PC-9 (cell line): ENCODE measurements at regions not wholly inside any gene's neighbourhood (a gene's known extent, or its start where the extent isn't known, plus 50 kb on each side); places are given as distances from the start of the nearest gene placed in this dataset.

ENCODE experiments used
- BruUV-seq: library from RNA; stranded (reverse); fragments of 400-500 nt; replicated peaks from 2 replicates; lab custom pipeline; 2021; lab: Mats Ljungman, UMichigan
- CTCF ChIA-PET: fragments of 300-600 bp; sonication (Branson Sonifier 250); formaldehyde crosslinking; loops from one replicate; lab custom pipeline; 2022; ENCODE audit warnings: antibody characterized with exemption; lab: Charles Lee
- POLR2A ChIA-PET: fragments of 300-600 bp; sonication (Branson Sonifier 250); formaldehyde crosslinking; loops from one replicate; lab custom pipeline; 2022; ENCODE audit warnings: antibody characterized with exemption; ENCODE audit not compliant: unreplicated experiment; lab: Charles Lee
- DNase-seq, 2 experiments: peaks; one replicate each; pipeline versions ENCODE4 v3.0.0 to v3.0.0-alpha.2; 2015 to 2022; ENCODE audit warnings: mixed read lengths in 1 of 2
- H2AFZ ChIP-seq: fragments of 200-600 bp; sonication (generic); 2 replicates; pipeline ENCODE4 v1.8.1; 2017; ENCODE audit warnings: antibody characterized with exemption
- H3F3A ChIP-seq: fragments of 200-600 bp; sonication (generic); 2 replicates; pipeline ENCODE4 v1.8.1; 2017; ENCODE audit warnings: antibody characterized with exemption, mild to moderate bottlenecking, low read depth; ENCODE audit not compliant: insufficient read depth
- H3K27ac ChIP-seq: fragments of 200-600 bp; sonication (generic); 2 replicates; pipeline ENCODE4 v1.6.1; 2016; ENCODE audit warnings: mixed run types
- H3K27me3 ChIP-seq: fragments of 200-600 bp; sonication (generic); 2 replicates; pipeline ENCODE4 v1.6.1; 2016; ENCODE audit warnings: low read depth, mixed run types; ENCODE audit not compliant: insufficient read depth
- H3K36me3 ChIP-seq: fragments of 200-600 bp; sonication (generic); 2 replicates; pipeline ENCODE4 v1.6.1; 2016; ENCODE audit warnings: low read depth, mixed run types
- H3K4me1 ChIP-seq: fragments of 200-600 bp; sonication (generic); replicated peaks from 2 replicates; pipeline ENCODE4 v1.6.1; 2016; ENCODE audit warnings: mixed run types; ENCODE audit not compliant: insufficient read depth
- H3K4me2 ChIP-seq: fragments of 200-600 bp; sonication (generic); 2 replicates; pipeline ENCODE4 v1.6.1; 2017; ENCODE audit warnings: mixed run types
- H3K4me3 ChIP-seq: fragments of 200-600 bp; sonication (generic); 2 replicates; pipeline ENCODE4 v1.6.1; 2016; ENCODE audit warnings: mixed run types
- H3K79me2 ChIP-seq: fragments of 200-600 bp; sonication (generic); 2 replicates; pipeline ENCODE4 v1.6.1; 2017; ENCODE audit warnings: low read depth, mixed run types
- H3K9me2 ChIP-seq: fragments of 200-600 bp; sonication (generic); 2 replicates; pipeline ENCODE4 v1.8.1; 2017; ENCODE audit warnings: mild to moderate bottlenecking; ENCODE audit not compliant: insufficient read depth
- H3K9me3 ChIP-seq: fragments of 200-600 bp; sonication (generic); 2 replicates; pipeline ENCODE4 v1.8.1; 2016; ENCODE audit warnings: low read depth; ENCODE audit not compliant: insufficient read depth
- H4K20me1 ChIP-seq: fragments of 200-600 bp; sonication (generic); 2 replicates; pipeline ENCODE4 v1.8.1; 2017; ENCODE audit not compliant: insufficient read depth
- CTCF ChIP-seq: fragments of 200-600 bp; sonication (generic); conservative IDR thresholded peaks from 2 replicates; pipeline ENCODE4 v1.6.1; 2017; ENCODE audit warnings: mixed run types, antibody characterized with exemption, mild to moderate bottlenecking, moderate library complexity
- EZH2 ChIP-seq: fragments of 200-600 bp; sonication (generic); IDR thresholded peaks from 2 replicates; pipeline ENCODE4 v1.8.0; 2017; ENCODE audit warnings: antibody characterized with exemption, low read depth
- intact Hi-C: fragments of 100-400 bp; cut with micrococcal nuclease; formaldehyde crosslinking; loops from one replicate; pipeline ENCODE4 v1.10.0; 2022; ENCODE audit not compliant: unreplicated experiment

GRCh38 chr12:58503731-58504130 lies 416.6 kb downstream of the LRIG3 start:
- no peak for DNase-seq
- Histone ChIP-seq H3K27ac (no peak overlapping the region), H4K20me1 (no peaks in the 10 kb centered on the region), H3K9me2 (no peaks in the 10 kb centered on the region), H2AFZ (no peak overlapping the region), H3K4me2 (no peak overlapping the region), H3K79me2 (no peaks in the 10 kb centered on the region), H3K9me3 (no peaks in the 10 kb centered on the region; the same call in 1 of the 2 replicates), H3F3A (no peaks in the 10 kb centered on the region), H3K27me3 (no peaks in the 10 kb centered on the region), H3K4me1 (0 out of 2 replicates have a peak, but pooled peaks cover 8% of the 10 kb centered on the region), H3K4me3 (no peak overlapping the region), H3K36me3 (no peaks in the 10 kb centered on the region)
- intact Hi-C loops = no loop called here
- ChIA-PET CTCF (no interaction called here), POLR2A (no interaction called here)
- TF ChIP-seq CTCF (no peak), EZH2 (no peak)
- BruUV-seq = no TSS peak

GRCh38 chr12:58504143-58504938 lies 416.0 kb downstream of the LRIG3 start:
- H3K9me2 ChIP-seq = no peaks in the 10 kb centered on the region
- 0 out of 2 replicates have a peak, but pooled peaks cover 8% of the 10 kb centered on the region for H3K4me1 ChIP-seq
- H3K36me3 ChIP-seq = no peaks in the 10 kb centered on the region
- BruUV-seq = no TSS peak
- no peak for DNase-seq
- no peaks in the 10 kb centered on the region for H3K27me3 ChIP-seq
- no peak overlapping the region for H2AFZ ChIP-seq
- H4K20me1 ChIP-seq = no peaks in the 10 kb centered on the region
- TF ChIP-seq EZH2 = no peak
- TF ChIP-seq CTCF = no peak
- no peaks in the 10 kb centered on the region for H3F3A ChIP-seq
- no peak overlapping the region for H3K4me3 ChIP-seq
- H3K4me2 ChIP-seq = no peak overlapping the region
- no peaks in the 10 kb centered on the region for H3K79me2 ChIP-seq
- ChIA-PET CTCF (no interaction called here), POLR2A (no interaction called here)
- intact Hi-C loops = no loop called here
- no peak overlapping the region for H3K27ac ChIP-seq
- no peaks in the 10 kb centered on the region for H3K9me3 ChIP-seq

- Histone ChIP-seq H3K4me3 (no peak overlapping the region), H3K79me2 (no peaks in the 10 kb centered on the region), H3K27me3 (no peaks in the 10 kb centered on the region), H3K27ac (no peak overlapping the region), H4K20me1 (no peaks in the 10 kb centered on the region), H3K9me2 (no peaks in the 10 kb centered on the region), H3K4me2 (no peak overlapping the region), H2AFZ (no peak overlapping the region), H3F3A (no peaks in the 10 kb centered on the region), H3K9me3 (no peaks in the 10 kb centered on the region), H3K36me3 (no peaks in the 10 kb centered on the region), H3K4me1 (no peaks in the 10 kb centered on the region)
- ChIA-PET POLR2A (no interaction called here), CTCF (no interaction called here)
- BruUV-seq = no TSS peak
- TF ChIP-seq CTCF = no peak
- TF ChIP-seq EZH2 = no peak
- intact Hi-C loops = no loop called here
- no peak for DNase-seq
Observed at GRCh38 chr12:58509116-58509885, 411.0 kb downstream of the LRIG3 start.
